ENCODE measurements at regions not wholly inside any gene's neighbourhood (a gene's known extent, or its start where the extent isn't known, plus 50 kb on each side); places are given as distances from the start of the nearest gene placed in this dataset.

DNA sequence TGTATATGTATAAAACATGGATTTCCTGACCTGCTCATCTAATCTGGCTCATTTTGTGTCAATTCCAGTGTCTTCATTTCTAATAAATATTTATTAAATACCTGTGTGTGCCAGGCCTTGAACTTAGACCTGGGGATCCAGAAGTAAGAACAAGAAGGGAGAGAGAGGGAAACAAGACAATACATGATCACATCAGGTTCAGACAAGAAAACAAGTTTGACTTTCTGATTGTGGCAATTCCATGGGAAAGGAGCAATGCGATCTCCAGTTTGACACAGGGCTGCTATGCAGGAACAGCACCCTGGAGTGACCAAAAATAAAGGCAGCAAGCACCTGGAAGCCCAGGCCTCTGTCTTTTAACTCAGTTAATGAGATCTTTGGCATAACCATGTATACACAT lies 198.1 kb upstream of the ACTBL2 start:
- TF ChIP-seq POLR2A (IDR thresholded peaks at IDR 0.05; ENCODE audit: low read length) (no peak), GATA1 (IDR thresholded peaks at IDR 0.05; ENCODE audit: low read depth, low read length) (no peak)
